GM21360 (cell line): ENCODE measurements at regions not wholly inside any gene's neighbourhood (a gene's known extent, or its start where the extent isn't known, plus 50 kb on each side); places are given as distances from the start of the nearest gene placed in this dataset.

ENCODE experiments used
- ATAC-seq: cut with Tn5 transposase; IDR thresholded peaks from one replicate; pipeline ENCODE4 v1.9.1; 2021; ENCODE audit warnings: mild to moderate bottlenecking, moderate library complexity; ENCODE audit not compliant: unreplicated experiment

- ATAC-seq = no peak
Measured at GRCh38 chr6:56865081-56865875, 89.6 kb upstream of the BEND6 start.

DNA sequence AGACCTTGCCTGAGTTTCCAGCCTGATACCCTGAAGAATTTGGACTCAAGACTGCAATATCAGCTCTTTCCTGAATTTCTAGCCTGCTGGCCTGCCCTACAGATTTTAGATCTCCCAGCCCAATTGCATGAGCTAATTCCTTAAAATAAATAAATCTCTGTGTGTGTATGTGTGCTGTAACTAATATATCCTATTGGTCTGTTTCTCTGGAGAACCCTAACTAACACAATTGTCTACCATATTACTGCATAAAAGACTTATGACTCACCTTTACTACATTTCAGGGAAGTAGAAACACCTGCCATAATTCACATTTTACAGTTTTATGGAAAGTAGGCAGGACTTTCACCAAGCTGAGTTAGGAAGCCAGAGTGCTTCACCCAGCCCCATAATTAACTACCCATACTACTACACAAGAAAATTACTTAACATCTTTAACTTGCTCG, 90.7 kb upstream of the BEND6 start:
- no peak for ATAC-seq

GRCh38 chr6:56863366-56863765, 91.5 kb upstream of the BEND6 start:
- ATAC-seq = no peak

DNA sequence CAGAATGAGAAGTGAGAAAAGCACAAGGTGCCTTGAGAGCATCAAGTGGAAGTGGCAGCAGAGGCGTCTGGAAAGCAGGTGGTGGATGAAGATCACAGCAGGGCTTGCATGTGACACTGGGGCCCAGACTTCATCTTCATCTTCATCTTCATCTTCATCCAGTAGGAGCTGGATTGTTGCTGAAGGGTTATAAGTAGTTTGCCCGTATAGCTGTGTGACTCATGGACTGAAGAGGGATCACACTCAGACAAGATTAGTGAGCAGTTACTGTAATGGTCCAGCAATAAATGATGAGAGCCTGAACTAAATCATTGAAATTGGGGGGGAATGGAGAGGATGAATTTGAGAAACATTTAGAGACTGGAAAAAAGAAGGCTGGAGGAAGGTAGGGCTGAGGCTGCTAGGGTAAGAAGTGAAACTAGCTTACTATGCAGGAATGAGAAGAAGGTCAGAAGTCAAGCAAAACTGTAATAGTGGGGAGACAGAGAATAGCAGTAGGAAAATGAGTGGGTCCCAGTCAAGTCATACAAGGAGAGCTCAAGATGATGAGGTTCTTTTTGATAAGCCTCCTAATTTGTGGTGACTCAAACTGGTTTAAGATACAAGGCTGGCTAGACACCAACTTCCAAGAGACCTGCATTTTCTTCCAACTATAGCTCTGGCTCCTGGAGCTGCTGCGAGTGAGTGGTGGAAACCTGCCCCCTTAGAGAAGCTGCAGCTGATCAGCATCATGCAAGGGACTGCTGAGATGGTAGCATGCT, 92.3 kb upstream of the BEND6 start:
- ATAC-seq = no peak

- no peak for ATAC-seq
Measured at GRCh38 chr6:56860475-56860874, 94.4 kb upstream of the BEND6 start.

DNA sequence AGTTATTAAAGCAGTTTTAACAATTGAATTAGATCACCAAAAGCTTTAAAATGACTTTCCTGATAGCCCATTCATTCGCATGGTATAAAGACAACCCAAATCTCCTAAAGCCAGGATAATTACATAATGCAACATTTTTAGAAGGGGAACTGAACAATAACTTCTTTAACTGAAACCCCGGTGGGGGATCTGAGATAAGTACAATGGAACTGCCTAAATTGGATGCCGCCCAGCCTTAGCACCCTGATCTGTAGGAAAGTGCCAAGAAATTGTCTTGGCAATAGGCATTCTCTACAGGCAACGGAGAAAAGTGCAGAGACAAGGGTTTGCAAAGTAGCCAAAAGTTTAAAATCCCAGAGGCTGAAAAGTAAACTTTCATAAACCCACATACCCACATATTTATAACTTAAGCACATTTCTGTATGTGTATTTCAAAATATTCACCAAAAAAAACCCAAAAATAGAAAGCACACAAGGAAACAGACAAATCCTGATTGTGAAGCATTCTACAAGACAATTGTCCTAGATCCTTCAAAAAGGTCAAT, 98.8 kb upstream of the BEND6 start:
- ATAC-seq = no peak

GRCh38 chr6:56854086-56854485, 100.8 kb upstream of the BEND6 start:
- ATAC-seq = no peak

GRCh38 chr6:56853541-56853940, 101.4 kb upstream of the BEND6 start:
- no peak for ATAC-seq

DNA sequence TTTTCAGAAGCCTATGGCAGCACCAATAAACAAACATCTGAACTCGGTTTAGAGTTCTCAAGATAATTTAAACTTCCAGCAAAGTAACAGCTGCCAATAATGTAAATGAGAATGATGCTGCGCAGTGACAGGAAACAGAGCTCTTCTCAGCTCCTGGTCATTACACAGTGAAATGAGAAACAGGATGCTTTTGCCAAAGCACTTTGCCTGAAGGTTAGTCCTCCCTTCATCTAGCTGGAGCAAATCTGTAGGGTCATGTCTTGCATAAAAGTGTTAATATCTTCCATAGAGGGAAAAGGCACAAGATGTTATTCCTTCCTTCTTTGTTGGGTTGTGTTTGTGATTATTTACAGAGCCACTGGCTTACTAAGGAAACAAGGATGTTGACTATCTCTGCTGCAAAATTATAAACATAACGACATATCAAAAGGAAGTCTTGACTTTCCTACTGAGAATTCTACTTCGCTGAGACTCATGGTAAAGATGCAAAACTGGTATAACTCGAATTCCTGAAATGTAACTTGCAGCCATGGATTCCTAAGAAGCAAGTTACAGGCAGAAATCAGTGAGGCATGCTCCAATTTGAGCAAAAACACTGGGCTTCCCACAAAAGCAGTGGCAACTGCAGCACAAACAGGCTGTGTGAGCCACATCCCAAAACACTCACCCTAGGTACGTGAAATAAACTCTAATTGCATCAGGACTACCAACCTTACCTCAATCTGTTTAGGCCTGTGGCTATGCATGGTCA, 102.5 kb upstream of the BEND6 start:
- ATAC-seq = peak; percentile 7

GRCh38 chr6:56851541-56852259, 103.2 kb upstream of the BEND6 start:
- ATAC-seq = peak; percentile 84

GRCh38 chr6:56851074-56851473, 103.8 kb upstream of the BEND6 start:
- peak; percentile 13 for ATAC-seq

DNA sequence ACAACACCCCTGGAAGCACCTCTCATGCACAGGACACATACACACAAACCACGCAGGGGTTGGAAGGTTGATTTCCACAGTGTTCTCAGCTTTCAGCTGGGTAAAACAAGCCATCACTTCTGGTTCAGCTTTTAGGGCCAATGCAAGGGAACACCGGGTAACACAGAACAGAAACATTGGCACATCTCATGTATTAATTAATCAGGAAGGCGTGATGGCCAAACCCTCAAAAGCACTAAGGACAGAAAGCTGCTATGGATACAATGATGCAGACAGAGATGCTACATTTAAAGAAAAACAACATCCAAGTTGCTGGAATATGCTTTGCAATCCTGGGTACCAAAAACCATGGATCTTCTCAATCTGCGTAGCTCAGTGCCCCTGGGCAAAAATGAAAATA, 104.3 kb upstream of the BEND6 start:
- no peak for ATAC-seq

- ATAC-seq = no peak
Measured at GRCh38 chr6:56849896-56850295, 105.0 kb upstream of the BEND6 start.

DNA sequence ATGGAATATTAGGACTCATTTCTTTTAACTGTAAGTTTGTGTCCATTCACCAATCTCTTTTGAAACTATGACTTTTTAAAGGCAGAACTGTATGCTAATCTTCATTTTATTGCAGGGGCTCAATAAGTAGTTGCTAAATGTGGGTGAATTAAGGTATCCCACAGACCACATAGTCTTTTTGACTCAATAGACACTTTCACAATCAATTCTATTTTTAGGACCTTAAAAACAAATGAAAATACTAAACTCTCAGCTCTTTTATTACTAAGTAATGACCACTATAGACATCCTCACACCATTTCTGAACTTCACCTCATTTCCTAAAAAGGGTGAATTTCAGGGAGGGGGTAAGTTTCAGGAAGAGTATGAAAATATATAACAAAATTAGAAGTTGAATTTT, 106.8 kb upstream of the BEND6 start:
- no peak for ATAC-seq

- no peak for ATAC-seq
Measured at GRCh38 chr6:56845032-56845431, 109.9 kb upstream of the BEND6 start.

GRCh38 chr6:56843476-56844349, 111.2 kb upstream of the BEND6 start:
- peak; percentile 83 for ATAC-seq

DNA sequence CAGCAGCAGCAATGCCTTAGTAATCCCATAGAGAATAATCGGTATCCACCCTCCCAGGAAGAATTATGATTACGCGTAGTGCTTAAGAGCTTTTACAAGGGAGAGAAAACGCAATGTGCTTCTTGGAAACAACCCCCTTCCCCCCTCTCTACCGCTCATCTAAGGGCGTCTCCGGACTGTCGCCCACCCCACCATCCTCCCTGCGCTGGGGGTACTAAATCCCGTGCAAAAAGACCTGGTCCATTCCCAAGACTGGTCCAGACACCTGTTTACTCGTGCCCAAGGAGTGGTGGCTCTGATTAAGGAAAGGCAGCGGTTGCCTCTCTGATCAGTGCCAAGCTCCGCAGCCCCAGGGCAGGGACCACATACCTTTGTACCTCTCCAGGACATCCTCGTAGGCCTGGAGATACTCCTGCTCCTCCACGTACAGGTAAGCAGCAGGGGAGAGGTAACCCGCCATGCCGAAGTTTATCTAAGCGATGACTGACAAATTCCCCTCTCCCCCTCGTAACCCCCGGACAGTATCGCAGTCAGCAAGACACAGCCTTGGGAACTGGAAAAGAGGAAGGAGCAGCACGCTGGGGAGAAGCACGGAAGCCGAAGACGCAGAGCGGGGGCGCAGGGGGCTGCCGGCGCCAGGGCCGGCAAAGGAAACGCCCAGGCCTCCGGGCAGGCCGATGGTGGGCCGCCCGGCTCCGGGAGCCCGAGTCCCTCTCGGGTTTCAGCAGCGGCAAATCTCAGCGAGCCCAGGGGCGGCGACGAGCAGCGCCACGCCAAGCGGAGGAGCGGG, 112.0 kb upstream of the BEND6 start:
- peak; percentile 14 for ATAC-seq

DNA sequence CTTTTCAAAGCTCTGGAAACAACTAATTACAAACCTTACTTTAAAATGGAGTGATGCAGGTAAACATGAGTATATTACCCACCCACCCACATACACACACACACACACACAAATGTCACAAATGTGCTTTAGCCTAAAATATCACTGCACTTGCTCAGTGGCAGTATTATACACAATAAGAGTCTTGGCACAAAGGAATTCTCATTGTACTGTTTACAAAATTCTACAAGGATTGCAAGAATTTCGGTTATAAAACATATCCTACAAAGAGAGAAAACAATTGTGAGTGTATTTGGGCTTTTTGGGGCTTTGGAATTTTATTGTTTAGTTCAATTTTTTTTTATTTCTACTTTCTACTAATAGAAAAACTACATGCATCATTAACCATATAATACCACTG, 113.2 kb upstream of the BEND6 start:
- no peak for ATAC-seq

- ATAC-seq = no peak
Measured at GRCh38 chr6:56841381-56841749, 113.5 kb upstream of the BEND6 start.
